Uterus (tissue), 3 donors: ENCODE measurements at regions not wholly inside any gene's neighbourhood (a gene's known extent, or its start where the extent isn't known, plus 50 kb on each side); places are given as distances from the start of the nearest gene placed in this dataset.

Experiments used
- DNase-seq, 2 donors: peaks; one replicate each; pipeline ENCODE4 v3.0.0-alpha.2; 2019 to 2020
- H3K27ac ChIP-seq, 2 donors: fragments of 200-600 bp; sonication (generic); 1 replicate in 1 of 2; 2 replicates in 1 of 2; pipeline ENCODE4 v1.5.1; 2016 to 2018
- H3K27me3 ChIP-seq, 2 donors: fragments of 200-600 bp; sonication (generic); one replicate each; pipeline ENCODE4 v1.5.1; 2018 to 2019; ENCODE audit warnings: control low read depth in 1 of 2
- H3K36me3 ChIP-seq, 2 donors: fragments of 200-600 bp; sonication (generic); one replicate each; pipeline ENCODE4 v1.5.1; 2019; ENCODE audit warnings: control low read depth in 1 of 2
- H3K4me1 ChIP-seq, 2 donors: fragments of 200-600 bp; sonication (generic); one replicate each; pipeline ENCODE4 v1.5.1; 2018 to 2019; ENCODE audit warnings: control low read depth in 1 of 2
- H3K4me3 ChIP-seq, 2 donors: fragments of 200-600 bp; sonication (generic); 1 replicate in 1 of 2; 2 replicates in 1 of 2; pipeline ENCODE4 v1.5.1; 2018 to 2019; ENCODE audit warnings: mild to moderate bottlenecking in 1 of 2
- H3K9me3 ChIP-seq, 2 donors: fragments of 200-600 bp; sonication (generic); one replicate each; pipeline ENCODE4 v1.5.1; 2019; ENCODE audit warnings: control low read depth in 1 of 2
- POLR2A ChIP-seq, 2 donors: fragments of 450-650 bp; IDR thresholded peaks; one replicate each; pipeline ENCODE4 v1.6.1; 2016; ENCODE audit warnings: antibody characterized with exemption in 2 of 2, mild to moderate bottlenecking in 1 of 2, moderate library complexity in 1 of 2
- intact Hi-C: fragments of 100-400 bp; cut with DNase I; formaldehyde crosslinking; loops from one replicate; pipeline ENCODE4 v1.15.1; 2023; ENCODE audit warnings: low total_unique reads
- TF ChIP-seq, protein P1 (sequence below), 4 experiments: fragments of 200-600 bp in 2 of 4; fragments of 450-650 bp in 2 of 4; sonication (generic) in 2 of 4; IDR thresholded peaks; one replicate each; pipeline ENCODE4 v1.5.1; 2016 to 2019; ENCODE audit warnings: antibody characterized with exemption in 4 of 4, mild to moderate bottlenecking in 2 of 4, moderate library complexity in 1 of 4
- donor health status: DM: yes; HTN: yes; CAD: no.

DNA sequence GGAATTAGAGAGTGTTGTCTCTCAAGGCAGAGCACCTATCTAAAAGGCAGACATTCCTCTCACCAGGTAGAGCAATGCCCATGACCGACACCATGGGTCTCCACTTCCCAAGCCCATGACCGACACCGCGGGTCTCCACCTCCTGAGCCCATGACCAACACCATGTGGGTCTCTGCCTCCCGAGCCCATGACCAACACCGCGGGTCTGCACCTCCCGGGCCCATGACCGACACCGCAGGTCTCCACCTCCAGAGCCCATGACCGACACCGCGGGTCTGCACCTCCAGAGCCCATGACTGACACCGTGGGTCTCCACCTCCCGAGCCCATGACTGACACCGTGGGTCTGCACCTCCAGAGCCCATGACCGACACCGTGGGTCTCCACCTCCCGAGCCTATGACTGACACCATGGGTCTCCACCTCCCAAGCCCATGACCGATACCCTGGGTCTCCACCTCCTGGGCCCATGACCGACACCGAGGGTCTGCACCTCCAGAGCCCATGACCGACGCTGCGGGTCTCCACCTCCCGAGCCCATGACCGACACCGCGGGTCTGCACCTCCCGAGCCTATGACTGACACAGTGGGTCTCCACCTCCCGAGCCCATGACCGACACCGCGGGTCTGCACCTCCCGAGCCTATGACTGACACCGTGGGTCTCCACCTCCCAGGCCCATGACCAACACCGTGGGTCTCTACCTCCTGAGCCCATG, 262.4 kb upstream of the SALL3 start:
- no peak for DNase-seq
- Histone ChIP-seq H3K36me3 (no peaks in the 10 kb centered on the region), H3K4me3 (no peak overlapping the region), H3K4me1 (no peaks in the 10 kb centered on the region), H3K27me3 (no peaks in the 10 kb centered on the region), H3K9me3 (no peaks in the 10 kb centered on the region), H3K27ac (no peak overlapping the region)
- TF ChIP-seq, protein P1, sequence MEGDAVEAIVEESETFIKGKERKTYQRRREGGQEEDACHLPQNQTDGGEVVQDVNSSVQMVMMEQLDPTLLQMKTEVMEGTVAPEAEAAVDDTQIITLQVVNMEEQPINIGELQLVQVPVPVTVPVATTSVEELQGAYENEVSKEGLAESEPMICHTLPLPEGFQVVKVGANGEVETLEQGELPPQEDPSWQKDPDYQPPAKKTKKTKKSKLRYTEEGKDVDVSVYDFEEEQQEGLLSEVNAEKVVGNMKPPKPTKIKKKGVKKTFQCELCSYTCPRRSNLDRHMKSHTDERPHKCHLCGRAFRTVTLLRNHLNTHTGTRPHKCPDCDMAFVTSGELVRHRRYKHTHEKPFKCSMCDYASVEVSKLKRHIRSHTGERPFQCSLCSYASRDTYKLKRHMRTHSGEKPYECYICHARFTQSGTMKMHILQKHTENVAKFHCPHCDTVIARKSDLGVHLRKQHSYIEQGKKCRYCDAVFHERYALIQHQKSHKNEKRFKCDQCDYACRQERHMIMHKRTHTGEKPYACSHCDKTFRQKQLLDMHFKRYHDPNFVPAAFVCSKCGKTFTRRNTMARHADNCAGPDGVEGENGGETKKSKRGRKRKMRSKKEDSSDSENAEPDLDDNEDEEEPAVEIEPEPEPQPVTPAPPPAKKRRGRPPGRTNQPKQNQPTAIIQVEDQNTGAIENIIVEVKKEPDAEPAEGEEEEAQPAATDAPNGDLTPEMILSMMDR (IDR thresholded peaks at IDR 0.05), result no peak
- no peak for TF ChIP-seq POLR2A (IDR thresholded peaks at IDR 0.05)
- intact Hi-C loops, result no loop called here

DNA sequence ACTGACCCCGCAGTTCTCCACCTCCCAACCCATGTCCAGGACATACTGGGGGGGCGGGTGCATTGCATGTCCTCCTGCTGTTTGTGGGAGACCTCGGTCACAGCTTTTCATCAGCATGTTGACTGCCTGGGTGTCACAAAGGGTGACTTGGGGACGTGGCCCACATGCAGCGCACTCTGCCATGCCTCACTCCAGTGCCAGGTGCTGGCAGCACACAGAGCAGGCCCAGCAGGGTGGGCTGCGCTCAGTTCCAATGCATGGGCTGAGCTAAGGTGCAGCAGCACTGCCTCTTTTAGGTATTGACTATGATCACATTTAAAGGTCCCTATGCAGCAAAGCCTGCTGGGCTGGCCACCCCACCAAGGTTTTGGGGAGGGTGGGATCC, 261.9 kb upstream of the SALL3 start:
- no peak overlapping the region for H3K27ac ChIP-seq
- intact Hi-C loops, result no loop called here
- TF ChIP-seq, protein P1 (IDR thresholded peaks at IDR 0.05), result no peak
- TF ChIP-seq POLR2A (IDR thresholded peaks at IDR 0.05), result no peak
- no peaks in the 10 kb centered on the region for H3K27me3 ChIP-seq
- no peaks in the 10 kb centered on the region for H3K36me3 ChIP-seq
- DNase-seq, result no peak
- no peaks in the 10 kb centered on the region for H3K9me3 ChIP-seq
- no peak overlapping the region for H3K4me3 ChIP-seq
- H3K4me1 ChIP-seq, result no peaks in the 10 kb centered on the region

DNA sequence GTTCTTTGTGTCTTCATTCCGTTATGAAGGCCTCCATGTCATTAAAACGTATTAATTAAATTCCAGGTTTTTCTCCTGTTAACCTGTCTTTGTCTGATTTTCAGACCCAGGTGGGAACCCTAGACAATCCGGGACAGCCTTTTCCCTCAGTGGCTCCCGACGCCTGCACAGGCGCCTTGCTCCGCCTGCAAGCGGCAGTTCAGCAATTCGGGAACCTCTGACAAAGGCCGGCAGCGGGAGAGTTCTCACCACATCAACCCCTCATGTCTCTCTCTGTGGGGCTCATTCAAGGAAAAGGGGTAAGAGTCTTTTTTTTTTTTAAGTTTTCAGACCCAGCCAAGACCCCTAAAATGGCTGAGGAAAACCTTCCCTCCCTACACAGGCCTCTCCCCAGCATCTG, 259.8 kb upstream of the SALL3 start:
- no peaks in the 10 kb centered on the region for H3K36me3 ChIP-seq
- H3K4me1 ChIP-seq, result no peaks in the 10 kb centered on the region
- H3K27me3 ChIP-seq, result no peaks in the 10 kb centered on the region
- TF ChIP-seq, protein P1 (IDR thresholded peaks at IDR 0.05), result no peak
- no peak for TF ChIP-seq POLR2A (IDR thresholded peaks at IDR 0.05)
- H3K4me3 ChIP-seq, result no peak overlapping the region
- no peak overlapping the region for H3K27ac ChIP-seq
- intact Hi-C loops, result no loop called here
- no peaks in the 10 kb centered on the region for H3K9me3 ChIP-seq
- no peak for DNase-seq

DNA sequence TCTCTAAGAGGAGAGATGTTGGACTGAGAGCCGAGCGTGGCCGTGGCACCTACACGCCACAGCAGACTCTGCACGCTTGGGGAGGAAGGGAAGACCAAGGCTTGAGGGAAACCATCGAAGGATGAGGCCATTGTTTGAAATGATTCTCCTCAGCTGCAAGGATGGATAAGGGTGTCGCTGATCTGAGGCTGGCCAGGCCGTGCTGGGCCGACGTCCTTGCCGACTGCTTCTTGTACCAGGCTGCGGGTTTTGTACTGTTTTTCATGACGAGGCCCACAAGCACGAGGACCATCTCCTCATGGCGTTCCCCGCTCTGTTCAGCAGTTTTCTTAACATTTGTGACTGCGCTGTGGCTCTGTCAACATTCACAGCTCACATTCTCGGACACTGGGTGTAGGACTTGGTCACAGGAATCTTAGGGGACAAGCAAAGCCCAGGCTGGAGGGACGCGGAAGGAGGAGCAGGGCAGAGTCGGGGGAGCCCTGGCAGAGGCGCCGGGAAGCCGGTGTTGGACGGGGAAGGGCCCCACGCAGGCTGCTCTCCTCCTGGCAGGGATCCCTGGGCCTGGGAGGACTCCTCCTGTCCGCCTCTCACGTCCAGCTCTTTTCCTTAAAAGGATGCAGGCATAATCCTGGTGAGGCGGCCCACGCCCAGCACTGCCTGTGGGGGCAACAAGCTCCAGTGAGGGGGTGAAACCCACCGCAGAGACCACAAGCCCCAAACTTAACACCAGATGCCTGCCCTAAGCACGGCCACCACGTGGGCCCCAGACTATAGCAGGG, 259.0 kb upstream of the SALL3 start:
- no peak for DNase-seq
- intact Hi-C loops, result no loop called here
- Histone ChIP-seq H3K9me3 (no peaks in the 10 kb centered on the region), H3K27ac (no peak overlapping the region), H3K27me3 (no peaks in the 10 kb centered on the region), H3K4me3 (no peak overlapping the region), H3K36me3 (no peaks in the 10 kb centered on the region), H3K4me1 (no peaks in the 10 kb centered on the region)
- TF ChIP-seq, protein P1 (IDR thresholded peaks at IDR 0.05), result no peak
- no peak for TF ChIP-seq POLR2A (IDR thresholded peaks at IDR 0.05)

DNA sequence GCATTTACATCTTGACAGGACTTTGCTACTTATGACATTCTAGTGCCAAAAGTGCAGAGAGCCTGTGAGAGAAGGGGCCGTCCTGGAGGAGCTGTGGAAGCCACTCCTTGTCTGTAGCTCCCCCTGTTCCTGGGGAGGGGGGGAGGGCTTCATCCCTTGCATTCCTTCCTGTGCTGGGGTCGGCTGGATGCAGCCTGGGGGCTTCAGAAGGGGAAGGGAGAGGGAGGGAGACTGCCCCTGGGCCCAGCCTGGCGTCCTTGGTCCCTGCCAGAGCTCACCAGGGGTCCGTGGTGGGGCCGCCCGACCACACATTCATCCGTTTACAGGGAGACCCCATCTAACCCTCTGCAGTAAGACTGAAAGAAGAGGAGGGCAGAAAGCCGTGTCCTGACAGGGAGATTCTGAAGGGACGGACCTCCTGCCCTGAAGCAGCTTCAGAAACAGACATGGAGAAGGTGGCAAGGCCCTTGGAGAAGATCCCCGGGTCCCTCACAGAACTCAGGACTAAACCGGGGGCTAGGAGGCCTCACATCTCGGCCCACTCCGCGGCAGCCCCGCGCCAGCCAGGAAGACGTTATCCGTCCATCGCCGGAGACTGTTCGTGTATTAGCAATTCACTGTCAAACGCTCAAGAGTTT, 258.3 kb upstream of the SALL3 start:
- no peak overlapping the region for H3K27ac ChIP-seq
- no peak for DNase-seq
- TF ChIP-seq, protein P1 (IDR thresholded peaks at IDR 0.05), result no peak
- TF ChIP-seq POLR2A (IDR thresholded peaks at IDR 0.05), result no peak
- no peaks in the 10 kb centered on the region for H3K9me3 ChIP-seq
- no peaks in the 10 kb centered on the region for H3K36me3 ChIP-seq
- intact Hi-C loops, result no loop called here
- no peak overlapping the region for H3K4me3 ChIP-seq
- no peaks in the 10 kb centered on the region for H3K4me1 ChIP-seq
- H3K27me3 ChIP-seq, result no peaks in the 10 kb centered on the region
